T-helper 9 cell (primary cell): ENCODE measurements at regions not wholly inside any gene's neighbourhood (a gene's known extent, or its start where the extent isn't known, plus 50 kb on each side); places are given as distances from the start of the nearest gene placed in this dataset.
"Not testable (repeated sequence)": the region's sequence is repeated elsewhere in the genome, so short reads cannot be mapped to it uniquely, and the experiment has no call there.

ENCODE experiments used
- DNase-seq: peaks from one replicate; pipeline ENCODE4 v3.0.0-alpha.2; 2020

- no peak for DNase-seq
Observed at GRCh38 chr9:97176206-97176605, 131.3 kb upstream of the CCDC180 start.

DNA sequence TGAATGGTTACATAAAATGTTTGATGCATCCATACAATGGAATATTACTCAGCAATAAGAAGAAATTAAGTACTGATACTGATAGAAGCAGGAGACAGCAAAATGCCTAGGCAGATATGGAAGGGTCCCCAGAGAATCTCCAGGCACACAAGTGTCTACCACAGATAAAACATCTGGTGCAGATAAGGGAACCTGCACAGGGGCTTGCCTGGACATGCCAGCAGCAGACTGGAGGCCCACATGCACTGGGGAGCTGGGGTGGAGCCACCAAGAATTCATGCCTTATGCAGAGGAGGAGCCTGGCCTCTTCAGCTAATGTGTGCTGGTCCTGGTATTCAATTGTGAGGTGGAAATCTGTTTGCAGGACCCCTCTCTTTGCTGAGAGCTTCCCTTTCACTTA, 129.2 kb upstream of the CTSV start:
- DNase-seq: not testable (repeated sequence)

DNA sequence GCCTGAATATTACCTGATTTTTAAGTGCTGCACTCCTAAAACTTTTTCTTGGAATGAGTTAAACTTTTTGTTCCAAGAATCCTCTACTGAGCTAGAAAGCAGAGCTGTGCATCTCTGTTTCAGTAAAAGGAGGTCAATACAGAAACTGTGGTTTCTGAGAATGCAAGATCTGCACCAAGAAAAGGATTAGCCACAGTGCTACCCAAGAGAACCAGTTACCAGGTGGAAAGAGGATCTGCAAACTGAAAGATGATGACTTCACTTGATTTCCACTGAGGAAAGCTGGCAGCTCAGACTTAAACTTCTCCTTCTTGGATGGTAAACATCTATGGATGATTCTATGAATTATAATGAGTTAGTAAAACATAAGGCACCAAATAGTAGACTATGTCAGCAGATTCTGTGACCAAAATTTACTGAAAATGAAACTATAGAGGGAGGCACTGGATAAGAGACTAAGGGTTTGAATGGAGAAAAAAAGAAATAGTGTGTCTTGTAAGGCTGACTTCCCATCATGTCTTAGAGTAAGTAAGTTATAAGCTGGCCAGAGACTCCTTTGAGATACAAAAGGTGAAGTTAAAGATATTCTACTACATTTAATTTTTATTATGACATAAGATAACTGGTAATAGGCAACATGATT, 127.7 kb upstream of the CTSV start:
- not testable (repeated sequence) for DNase-seq

DNA sequence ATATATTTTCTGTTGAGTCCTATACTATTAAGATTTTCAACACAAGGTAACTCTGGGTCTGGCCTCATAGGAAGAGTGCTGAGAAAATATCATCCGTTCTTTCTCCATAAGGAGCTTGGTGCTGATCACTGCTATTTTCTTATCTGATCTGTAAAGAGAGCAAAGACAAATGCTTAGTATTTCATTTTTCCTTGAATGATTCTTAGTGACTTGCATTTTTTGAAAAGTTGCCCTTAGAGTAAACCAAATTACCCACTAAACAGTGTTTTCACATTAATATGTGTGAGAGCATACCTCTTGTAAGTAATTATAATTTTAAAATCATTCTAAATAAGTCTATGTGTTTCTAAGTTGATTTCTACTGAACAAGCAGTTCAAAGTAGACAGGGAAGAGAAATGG, 121.3 kb upstream of the CTSV start:
- DNase-seq: no peak

GRCh38 chr9:97158722-97159121, 119.8 kb upstream of the CTSV start:
- not testable (repeated sequence) for DNase-seq

DNA sequence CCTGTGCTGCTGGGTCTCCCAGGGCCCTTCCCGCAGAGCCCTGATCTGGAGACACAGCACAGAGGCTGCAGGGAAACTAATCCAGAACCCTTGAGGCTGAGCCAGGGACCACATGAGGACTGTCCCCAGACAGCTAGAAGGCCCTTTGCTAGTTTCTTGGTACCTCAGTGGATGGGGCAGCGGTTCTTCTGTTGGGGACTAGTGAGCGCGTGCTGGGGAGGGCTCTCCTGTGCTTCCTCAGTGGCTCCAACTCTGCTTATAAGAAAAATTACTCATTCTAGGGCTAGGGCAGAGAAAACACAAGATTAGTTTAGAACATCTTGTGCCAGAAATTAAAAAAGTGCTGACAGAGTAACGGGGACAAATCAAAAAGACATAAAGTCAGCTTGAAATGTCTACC, 116.5 kb upstream of the CTSV start:
- not testable (repeated sequence) for DNase-seq

GRCh38 chr9:97153967-97154366, 115.0 kb upstream of the CTSV start:
- no peak for DNase-seq

DNA sequence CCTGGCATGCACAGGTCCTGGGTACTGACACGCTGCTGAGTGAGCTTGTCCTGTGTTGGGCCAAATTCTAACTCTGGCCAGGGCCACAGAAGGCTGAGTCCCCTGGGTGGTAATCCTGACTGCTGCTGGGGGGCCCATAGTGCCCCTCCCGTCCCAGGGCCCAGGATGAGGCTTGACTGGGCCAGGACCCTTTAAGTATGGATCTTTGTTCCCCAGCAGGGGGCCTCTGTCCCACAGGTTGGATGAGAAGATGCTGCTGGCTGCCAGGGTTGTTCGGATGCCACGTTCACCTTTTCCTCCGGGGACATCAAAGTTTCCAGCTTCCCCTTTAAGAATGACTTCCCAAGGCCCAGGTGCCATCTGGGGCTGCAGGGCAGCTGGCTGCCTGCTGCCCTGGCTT, 114.2 kb upstream of the CTSV start:
- not testable (repeated sequence) for DNase-seq

- not testable (repeated sequence) for DNase-seq
Observed at GRCh38 chr9:97150471-97150870, 111.5 kb upstream of the CTSV start.

DNA sequence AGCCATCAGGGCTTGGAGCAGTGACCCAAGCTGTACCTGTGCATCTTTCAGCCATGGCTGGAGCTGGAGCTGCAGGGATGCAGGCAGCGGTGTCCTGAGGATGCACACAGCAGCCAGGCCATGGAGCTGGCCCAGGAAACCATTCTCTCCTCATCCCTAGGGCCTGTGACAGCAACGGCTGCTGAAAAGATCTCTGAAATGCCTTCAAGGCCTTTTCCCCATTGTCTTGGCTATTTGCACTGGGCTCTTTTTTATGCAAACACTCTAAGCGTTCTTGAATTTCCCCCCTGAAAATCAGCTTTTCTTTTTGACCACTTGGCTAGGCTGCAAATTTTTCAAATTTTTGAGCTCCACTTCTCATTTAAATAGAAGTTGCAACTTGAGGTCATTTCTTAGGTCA, 109.5 kb upstream of the CTSV start:
- not testable (repeated sequence) for DNase-seq

GRCh38 chr9:97145680-97146079, 106.7 kb upstream of the CTSV start:
- not testable (repeated sequence) for DNase-seq

DNA sequence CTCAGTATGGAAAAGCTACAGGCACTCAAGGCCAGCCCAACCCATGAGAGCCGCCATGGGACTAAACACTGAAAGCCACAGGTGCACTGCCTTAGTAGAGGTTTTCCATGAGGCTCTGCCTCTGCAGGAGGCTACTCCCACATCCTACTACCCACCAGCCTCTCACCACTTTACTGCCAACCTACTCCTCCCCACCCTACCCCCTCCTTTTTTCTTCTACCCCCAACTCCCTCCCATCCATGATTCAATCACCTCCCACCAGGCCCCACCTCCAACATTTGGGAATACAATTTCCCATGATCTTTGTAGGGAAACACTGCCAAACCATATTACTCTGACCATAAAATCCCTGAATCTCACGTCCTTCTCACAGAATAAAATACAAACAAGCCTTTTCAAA, 101.6 kb upstream of the CTSV start:
- DNase-seq: no peak

DNA sequence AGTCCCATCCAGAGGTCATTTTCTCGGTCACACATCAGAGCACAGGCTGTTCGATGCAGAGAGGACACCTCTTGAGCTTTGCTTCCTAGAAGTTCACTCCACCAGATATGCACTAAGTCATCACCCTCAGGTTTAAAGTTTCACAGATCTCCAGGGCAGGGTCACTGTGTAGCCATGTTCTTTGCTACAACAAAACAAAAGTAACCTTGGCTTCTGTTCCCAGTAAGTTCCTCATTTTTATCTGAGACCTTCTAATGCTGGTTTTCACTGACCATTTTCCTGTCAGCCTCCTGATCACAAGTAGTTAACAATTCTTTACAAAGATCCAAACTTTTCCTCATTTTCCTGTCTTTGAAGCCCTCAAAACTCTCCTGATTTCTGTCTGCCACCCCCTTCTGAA, 97.5 kb upstream of the CTSV start:
- DNase-seq: no peak

DNA sequence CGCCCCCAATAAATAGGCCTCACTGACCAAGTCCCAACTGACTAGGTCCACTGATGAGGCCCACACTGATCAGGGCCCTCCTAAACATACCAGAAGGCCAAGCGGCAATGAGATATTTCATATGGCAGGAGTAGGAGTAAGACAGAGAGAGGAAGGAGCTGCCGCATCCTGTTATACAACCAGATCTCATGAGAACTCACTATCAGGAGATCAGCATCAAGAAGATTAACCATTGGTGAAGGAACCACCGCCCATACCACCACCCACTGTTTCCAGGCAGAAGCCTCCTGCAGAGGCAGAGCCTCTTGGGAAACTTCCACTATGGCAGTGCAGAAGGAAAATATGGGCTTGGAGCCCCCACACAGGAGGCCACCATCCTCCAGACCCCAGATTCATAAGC, 95.0 kb upstream of the CTSV start:
- not testable (repeated sequence) for DNase-seq

- DNase-seq: no peak
Observed at GRCh38 chr9:97132865-97133264, 93.9 kb upstream of the CTSV start.

GRCh38 chr9:97130864-97131263, 91.9 kb upstream of the CTSV start:
- not testable (repeated sequence) for DNase-seq

GRCh38 chr9:97130387-97130786, 91.4 kb upstream of the CTSV start:
- not testable (repeated sequence) for DNase-seq

GRCh38 chr9:97128919-97129318, 90.0 kb upstream of the CTSV start:
- DNase-seq: no peak

- no peak for DNase-seq
Observed at GRCh38 chr9:97124256-97124655, 85.3 kb upstream of the CTSV start.

GRCh38 chr9:97110696-97111095, 71.8 kb upstream of the CTSV start:
- DNase-seq: no peak

GRCh38 chr9:97109194-97109811, 70.4 kb upstream of the CTSV start:
- no peak for DNase-seq

GRCh38 chr9:97105220-97105619, 66.3 kb upstream of the CTSV start:
- not testable (repeated sequence) for DNase-seq

- not testable (repeated sequence) for DNase-seq
Observed at GRCh38 chr9:97103613-97104383, 64.9 kb upstream of the CTSV start.

- DNase-seq: not testable (repeated sequence)
Observed at GRCh38 chr9:97099540-97099939, 60.6 kb upstream of the CTSV start.
